PC-3 (cell line): ENCODE measurements at regions not wholly inside any gene's neighbourhood (a gene's known extent, or its start where the extent isn't known, plus 50 kb on each side); places are given as distances from the start of the nearest gene placed in this dataset.

Experiments
- CTCF ChIP-seq: fragments of 300-600 bp; sonication (generic); conservative IDR thresholded peaks from 2 replicates; pipeline ENCODE4 v1.5.1; 2017; ENCODE audit warnings: antibody characterized with exemption, low read depth, mild to moderate bottlenecking, low read length
- EZH2 ChIP-seq: fragments of 300-600 bp; sonication (generic); IDR thresholded peaks from one replicate; pipeline ENCODE4 v1.6.1; 2017; ENCODE audit warnings: antibody characterized with exemption, mild to moderate bottlenecking, low read length; ENCODE audit not compliant: unreplicated experiment
- EZH2phosphoT487 ChIP-seq: fragments of 300-600 bp; sonication (generic); IDR thresholded peaks from 2 replicates; pipeline ENCODE4 v1.6.1; 2018; ENCODE audit warnings: mild to moderate bottlenecking, antibody characterized with exemption, low read length, borderline replicate concordance

- TF ChIP-seq CTCF = no peak
- no peak for TF ChIP-seq EZH2
- TF ChIP-seq EZH2phosphoT487 = no peak
Observed at GRCh38 chr7:80287400-80288174, 153.0 kb downstream of the GNAI1 start.
